PC-9 (cell line): ENCODE measurements at regions not wholly inside any gene's neighbourhood (a gene's known extent, or its start where the extent isn't known, plus 50 kb on each side); places are given as distances from the start of the nearest gene placed in this dataset.

ENCODE experiments used
- BruUV-seq: library from RNA; stranded (reverse); fragments of 400-500 nt; replicated peaks from 2 replicates; lab custom pipeline; 2021; lab: Mats Ljungman, UMichigan
- CTCF ChIA-PET: fragments of 300-600 bp; sonication (Branson Sonifier 250); formaldehyde crosslinking; loops from one replicate; lab custom pipeline; 2022; ENCODE audit warnings: antibody characterized with exemption; lab: Charles Lee
- POLR2A ChIA-PET: fragments of 300-600 bp; sonication (Branson Sonifier 250); formaldehyde crosslinking; loops from one replicate; lab custom pipeline; 2022; ENCODE audit warnings: antibody characterized with exemption; ENCODE audit not compliant: unreplicated experiment; lab: Charles Lee
- DNase-seq, 2 experiments: peaks; one replicate each; pipeline versions ENCODE4 v3.0.0 to v3.0.0-alpha.2; 2015 to 2022; ENCODE audit warnings: mixed read lengths in 1 of 2
- H2AFZ ChIP-seq: fragments of 200-600 bp; sonication (generic); 2 replicates; pipeline ENCODE4 v1.8.1; 2017; ENCODE audit warnings: antibody characterized with exemption
- H3F3A ChIP-seq: fragments of 200-600 bp; sonication (generic); 2 replicates; pipeline ENCODE4 v1.8.1; 2017; ENCODE audit warnings: antibody characterized with exemption, mild to moderate bottlenecking, low read depth; ENCODE audit not compliant: insufficient read depth
- H3K27ac ChIP-seq: fragments of 200-600 bp; sonication (generic); 2 replicates; pipeline ENCODE4 v1.6.1; 2016; ENCODE audit warnings: mixed run types
- H3K27me3 ChIP-seq: fragments of 200-600 bp; sonication (generic); 2 replicates; pipeline ENCODE4 v1.6.1; 2016; ENCODE audit warnings: low read depth, mixed run types; ENCODE audit not compliant: insufficient read depth
- H3K36me3 ChIP-seq: fragments of 200-600 bp; sonication (generic); 2 replicates; pipeline ENCODE4 v1.6.1; 2016; ENCODE audit warnings: low read depth, mixed run types
- H3K4me1 ChIP-seq: fragments of 200-600 bp; sonication (generic); replicated peaks from 2 replicates; pipeline ENCODE4 v1.6.1; 2016; ENCODE audit warnings: mixed run types; ENCODE audit not compliant: insufficient read depth
- H3K4me2 ChIP-seq: fragments of 200-600 bp; sonication (generic); 2 replicates; pipeline ENCODE4 v1.6.1; 2017; ENCODE audit warnings: mixed run types
- H3K4me3 ChIP-seq: fragments of 200-600 bp; sonication (generic); 2 replicates; pipeline ENCODE4 v1.6.1; 2016; ENCODE audit warnings: mixed run types
- H3K79me2 ChIP-seq: fragments of 200-600 bp; sonication (generic); 2 replicates; pipeline ENCODE4 v1.6.1; 2017; ENCODE audit warnings: low read depth, mixed run types
- H3K9me2 ChIP-seq: fragments of 200-600 bp; sonication (generic); 2 replicates; pipeline ENCODE4 v1.8.1; 2017; ENCODE audit warnings: mild to moderate bottlenecking; ENCODE audit not compliant: insufficient read depth
- H3K9me3 ChIP-seq: fragments of 200-600 bp; sonication (generic); 2 replicates; pipeline ENCODE4 v1.8.1; 2016; ENCODE audit warnings: low read depth; ENCODE audit not compliant: insufficient read depth
- H4K20me1 ChIP-seq: fragments of 200-600 bp; sonication (generic); 2 replicates; pipeline ENCODE4 v1.8.1; 2017; ENCODE audit not compliant: insufficient read depth
- CTCF ChIP-seq: fragments of 200-600 bp; sonication (generic); conservative IDR thresholded peaks from 2 replicates; pipeline ENCODE4 v1.6.1; 2017; ENCODE audit warnings: mixed run types, antibody characterized with exemption, mild to moderate bottlenecking, moderate library complexity
- EZH2 ChIP-seq: fragments of 200-600 bp; sonication (generic); IDR thresholded peaks from 2 replicates; pipeline ENCODE4 v1.8.0; 2017; ENCODE audit warnings: antibody characterized with exemption, low read depth
- intact Hi-C: fragments of 100-400 bp; cut with micrococcal nuclease; formaldehyde crosslinking; loops from one replicate; pipeline ENCODE4 v1.10.0; 2022; ENCODE audit not compliant: unreplicated experiment

DNA sequence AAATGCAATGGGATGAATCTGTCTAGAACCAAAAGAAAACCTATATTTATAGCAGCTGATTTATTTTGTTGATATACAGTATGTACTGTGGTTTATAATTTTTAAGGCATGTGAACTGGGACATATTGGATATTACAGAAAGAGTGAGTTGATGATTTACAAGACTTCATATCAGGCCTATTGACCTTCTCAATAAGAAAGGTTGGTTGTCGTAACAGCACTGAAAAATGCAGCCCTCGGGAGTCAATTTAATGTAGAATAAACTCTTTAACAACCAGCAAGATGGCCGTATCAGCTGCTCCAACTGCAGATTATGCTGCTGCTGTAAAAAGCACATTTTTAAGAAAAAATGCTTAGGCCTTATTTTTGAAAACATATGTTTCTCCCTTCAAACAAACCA is 407.3 kb downstream of the GXYLT1 start:
- no peak overlapping the region for H2AFZ ChIP-seq
- H3K27me3 ChIP-seq: no peaks in the 10 kb centered on the region
- H3K4me1 ChIP-seq: no peaks in the 10 kb centered on the region
- H3K4me2 ChIP-seq: no peak overlapping the region
- ChIA-PET POLR2A (no interaction called here), CTCF (no interaction called here)
- H3K4me3 ChIP-seq: no peak overlapping the region
- no peak for TF ChIP-seq CTCF
- no peak for TF ChIP-seq EZH2
- BruUV-seq: no TSS peak
- H3K27ac ChIP-seq: no peak overlapping the region
- no peaks in the 10 kb centered on the region for H3K36me3 ChIP-seq
- no peaks in the 10 kb centered on the region for H3F3A ChIP-seq
- intact Hi-C loops: no loop called here
- no peaks in the 10 kb centered on the region for H3K9me2 ChIP-seq
- H3K9me3 ChIP-seq: no peaks in the 10 kb centered on the region
- H4K20me1 ChIP-seq: no peaks in the 10 kb centered on the region
- DNase-seq: no peak
- no peaks in the 10 kb centered on the region for H3K79me2 ChIP-seq

GRCh38 chr12:41736436-41736835 is 408.2 kb downstream of the GXYLT1 start:
- Histone ChIP-seq H3K9me3 (no peaks in the 10 kb centered on the region), H3K36me3 (no peaks in the 10 kb centered on the region), H3F3A (no peaks in the 10 kb centered on the region), H2AFZ (no peak overlapping the region), H3K27me3 (no peaks in the 10 kb centered on the region), H3K9me2 (no peaks in the 10 kb centered on the region), H4K20me1 (no peaks in the 10 kb centered on the region), H3K27ac (no peak overlapping the region), H3K4me3 (no peak overlapping the region), H3K4me2 (no peak overlapping the region), H3K4me1 (no peaks in the 10 kb centered on the region), H3K79me2 (no peaks in the 10 kb centered on the region)
- intact Hi-C loops: no loop called here
- no peak for TF ChIP-seq CTCF
- no peak for TF ChIP-seq EZH2
- DNase-seq: no peak
- POLR2A ChIA-PET: no interaction called here
- no TSS peak for BruUV-seq
- CTCF ChIA-PET: no interaction called here

- ChIA-PET CTCF (no interaction called here), POLR2A (no interaction called here)
- BruUV-seq: no TSS peak
- H3K36me3 ChIP-seq: no peaks in the 10 kb centered on the region
- no peaks in the 10 kb centered on the region for H3F3A ChIP-seq
- H2AFZ ChIP-seq: no peak overlapping the region
- DNase-seq: no peak
- H3K27ac ChIP-seq: no peak overlapping the region
- no peak overlapping the region for H3K4me2 ChIP-seq
- TF ChIP-seq EZH2 (no peak), CTCF (no peak)
- no peaks in the 10 kb centered on the region for H3K9me3 ChIP-seq
- H3K79me2 ChIP-seq: no peaks in the 10 kb centered on the region
- H3K9me2 ChIP-seq: no peaks in the 10 kb centered on the region
- H3K4me1 ChIP-seq: no peaks in the 10 kb centered on the region
- no peaks in the 10 kb centered on the region for H3K27me3 ChIP-seq
- intact Hi-C loops: no loop called here
- H4K20me1 ChIP-seq: no peaks in the 10 kb centered on the region
- H3K4me3 ChIP-seq: no peak overlapping the region
Measured at GRCh38 chr12:41731691-41732090, 413.0 kb downstream of the GXYLT1 start.
